HEK293T (cell line): ENCODE measurements at regions not wholly inside any gene's neighbourhood (a gene's known extent, or its start where the extent isn't known, plus 50 kb on each side); places are given as distances from the start of the nearest gene placed in this dataset.

Experiments used
- BHLHE40 ChIP-seq: fragments of 450-650 bp; IDR thresholded peaks from 2 replicates; pipeline ENCODE4 v1.6.1; 2016; ENCODE audit warnings: mild to moderate bottlenecking, moderate library complexity, borderline replicate concordance
- ZNF384 ChIP-seq: fragments of 450-650 bp; IDR thresholded peaks from 2 replicates; pipeline ENCODE4 v1.6.1; 2016

- TF ChIP-seq BHLHE40: no peak
- no peak for TF ChIP-seq ZNF384
Observed at GRCh38 chr6:139981066-139981624, 606.7 kb upstream of the CITED2 start.
